ENCODE measurements at regions not wholly inside any gene's neighbourhood (a gene's known extent, or its start where the extent isn't known, plus 50 kb on each side); places are given as distances from the start of the nearest gene placed in this dataset.

DNA sequence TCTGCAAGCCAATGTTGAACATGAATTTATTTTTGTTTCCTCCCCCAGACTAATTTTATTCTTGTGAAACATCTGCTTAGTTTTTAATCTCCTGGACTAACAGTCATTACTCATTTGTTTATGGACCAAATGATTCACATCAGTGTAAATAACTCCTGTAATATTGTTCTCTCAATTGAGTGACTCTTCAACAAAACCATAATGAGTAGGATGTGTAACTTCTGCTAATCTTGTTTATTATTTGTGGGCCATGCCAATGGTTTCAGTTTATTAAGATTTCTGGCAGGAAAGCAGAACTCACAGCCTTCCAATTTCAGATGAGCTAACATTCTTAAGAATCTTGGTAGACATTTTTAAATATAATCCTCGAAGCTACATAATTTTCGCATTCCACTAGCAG, 1216.3 kb upstream of the GOT2 start:
- Histone ChIP-seq H3K4me2 (ENCODE audit: control insufficient read depth, insufficient read depth) (no peak overlapping the region), H4K20me1 (ENCODE audit: control insufficient read depth, insufficient read depth) (no peaks in the 10 kb centered on the region), H2AFZ (ENCODE audit: control insufficient read depth, low read depth, low read length) (no peak overlapping the region), H3K27me3 (replicated peaks in 1 of 2; ENCODE audit: control insufficient read depth in 2 of 2, insufficient read depth in 2 of 2, low read length in 1 of 2) (no peaks in the 10 kb centered on the region), H3K4me1 (ENCODE audit: control insufficient read depth, insufficient read depth, low read length) (no peaks in the 10 kb centered on the region), H3K36me3 (ENCODE audit: control insufficient read depth in 2 of 2, insufficient read depth in 2 of 2, low read length in 1 of 2) (no peaks in the 10 kb centered on the region), H3K9me3 (replicated peaks; ENCODE audit: control insufficient read depth, insufficient read depth, low read length) (no peaks in the 10 kb centered on the region), H3K27ac (ENCODE audit: control insufficient read depth, insufficient read depth) (no peak overlapping the region), H3K9ac (ENCODE audit: control insufficient read depth, insufficient read depth, low read length) (no peak overlapping the region), H3K4me3 (no peak overlapping the region), H3K79me2 (ENCODE audit: control insufficient read depth, insufficient read depth, low read length) (no peaks in the 10 kb centered on the region)
- WGBS (ENCODE audit: insufficient coverage, insufficient replicate concordance, low lambda C conversion rate, missing lambda C conversion rate), result 44% methylated on average over 2 of the region's 2 CpGs
- no peak for ATAC-seq
- DNase-seq (ENCODE audit: low read depth, low spot score), result no peak
- TF ChIP-seq NR2F1 (conservative IDR thresholded peaks at IDR 0.05), result no peak
- TF ChIP-seq CBFB (IDR thresholded peaks at IDR 0.05; ENCODE audit: low read depth), result no peak
- no peak for TF ChIP-seq IKZF1 (conservative IDR thresholded peaks at IDR 0.05)
- no peak for TF ChIP-seq RELA (IDR thresholded peaks at IDR 0.05; ENCODE audit: borderline replicate concordance, partially characterized antibody)
- TF ChIP-seq CHD4 (IDR thresholded peaks at IDR 0.05), result no peak
- TF ChIP-seq SMARCA5 (IDR thresholded peaks at IDR 0.05), result no peak
- TF ChIP-seq, protein P1, sequence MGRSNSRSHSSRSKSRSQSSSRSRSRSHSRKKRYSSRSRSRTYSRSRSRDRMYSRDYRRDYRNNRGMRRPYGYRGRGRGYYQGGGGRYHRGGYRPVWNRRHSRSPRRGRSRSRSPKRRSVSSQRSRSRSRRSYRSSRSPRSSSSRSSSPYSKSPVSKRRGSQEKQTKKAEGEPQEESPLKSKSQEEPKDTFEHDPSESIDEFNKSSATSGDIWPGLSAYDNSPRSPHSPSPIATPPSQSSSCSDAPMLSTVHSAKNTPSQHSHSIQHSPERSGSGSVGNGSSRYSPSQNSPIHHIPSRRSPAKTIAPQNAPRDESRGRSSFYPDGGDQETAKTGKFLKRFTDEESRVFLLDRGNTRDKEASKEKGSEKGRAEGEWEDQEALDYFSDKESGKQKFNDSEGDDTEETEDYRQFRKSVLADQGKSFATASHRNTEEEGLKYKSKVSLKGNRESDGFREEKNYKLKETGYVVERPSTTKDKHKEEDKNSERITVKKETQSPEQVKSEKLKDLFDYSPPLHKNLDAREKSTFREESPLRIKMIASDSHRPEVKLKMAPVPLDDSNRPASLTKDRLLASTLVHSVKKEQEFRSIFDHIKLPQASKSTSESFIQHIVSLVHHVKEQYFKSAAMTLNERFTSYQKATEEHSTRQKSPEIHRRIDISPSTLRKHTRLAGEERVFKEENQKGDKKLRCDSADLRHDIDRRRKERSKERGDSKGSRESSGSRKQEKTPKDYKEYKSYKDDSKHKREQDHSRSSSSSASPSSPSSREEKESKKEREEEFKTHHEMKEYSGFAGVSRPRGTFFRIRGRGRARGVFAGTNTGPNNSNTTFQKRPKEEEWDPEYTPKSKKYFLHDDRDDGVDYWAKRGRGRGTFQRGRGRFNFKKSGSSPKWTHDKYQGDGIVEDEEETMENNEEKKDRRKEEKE (IDR thresholded peaks at IDR 0.05), result no peak
- TF ChIP-seq SIN3A (IDR thresholded peaks at IDR 0.05; ENCODE audit: low read depth, low read length), result no peak
- no peak for TF ChIP-seq HDGF (IDR thresholded peaks at IDR 0.05)
- no peak for TF ChIP-seq SPI1 (IDR thresholded peaks at IDR 0.05; ENCODE audit: borderline replicate concordance, insufficient read depth, low read depth, low read length)
- no peak for TF ChIP-seq HDAC6 (IDR thresholded peaks at IDR 0.05; ENCODE audit: unreplicated experiment)
- no peak for TF ChIP-seq PKNOX1 (IDR thresholded peaks at IDR 0.05)
- no peak for TF ChIP-seq ZNF622 (IDR thresholded peaks at IDR 0.05)
- TF ChIP-seq JUNB (IDR thresholded peaks at IDR 0.05), result no peak
- no peak for TF ChIP-seq SMC3 (IDR thresholded peaks at IDR 0.05; ENCODE audit: borderline replicate concordance, low read length)
- no peak for TF ChIP-seq KAT2A (conservative IDR thresholded peaks at IDR 0.05; ENCODE audit: control insufficient read depth, low read depth, low read length)
- TF ChIP-seq, protein P2, sequence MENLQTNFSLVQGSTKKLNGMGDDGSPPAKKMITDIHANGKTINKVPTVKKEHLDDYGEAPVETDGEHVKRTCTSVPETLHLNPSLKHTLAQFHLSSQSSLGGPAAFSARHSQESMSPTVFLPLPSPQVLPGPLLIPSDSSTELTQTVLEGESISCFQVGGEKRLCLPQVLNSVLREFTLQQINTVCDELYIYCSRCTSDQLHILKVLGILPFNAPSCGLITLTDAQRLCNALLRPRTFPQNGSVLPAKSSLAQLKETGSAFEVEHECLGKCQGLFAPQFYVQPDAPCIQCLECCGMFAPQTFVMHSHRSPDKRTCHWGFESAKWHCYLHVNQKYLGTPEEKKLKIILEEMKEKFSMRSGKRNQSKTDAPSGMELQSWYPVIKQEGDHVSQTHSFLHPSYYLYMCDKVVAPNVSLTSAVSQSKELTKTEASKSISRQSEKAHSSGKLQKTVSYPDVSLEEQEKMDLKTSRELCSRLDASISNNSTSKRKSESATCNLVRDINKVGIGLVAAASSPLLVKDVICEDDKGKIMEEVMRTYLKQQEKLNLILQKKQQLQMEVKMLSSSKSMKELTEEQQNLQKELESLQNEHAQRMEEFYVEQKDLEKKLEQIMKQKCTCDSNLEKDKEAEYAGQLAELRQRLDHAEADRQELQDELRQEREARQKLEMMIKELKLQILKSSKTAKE (IDR thresholded peaks at IDR 0.05; ENCODE audit: low read depth, poor library complexity, severe bottlenecking), result no peak
- SMC1A ChIA-PET (ENCODE audit: uncharacterized antibody, unreplicated experiment), result no interaction called here
- BruUV-seq (replicated peaks), result no TSS peak
- POLR2A ChIA-PET, result no interaction called here
- no peak for FAIRE-seq
- RAD21 ChIA-PET (ENCODE audit: unreplicated experiment), result no interaction called here
- in situ Hi-C loops (cut with MboI) (no loop called here), intact Hi-C loops (cut with micrococcal nuclease; ENCODE audit: unreplicated experiment) (no loop called here)
- CTCF ChIA-PET, result no interaction called here
